HepG2 (cell line): ENCODE measurements at regions not wholly inside any gene's neighbourhood (a gene's known extent, or its start where the extent isn't known, plus 50 kb on each side); places are given as distances from the start of the nearest gene placed in this dataset.

ENCODE experiments used
- CTCF ChIP-seq: sonication (generic); formaldehyde crosslinking; IDR thresholded peaks from 2 replicates; pipeline ENCODE4 v1.5.0; 2020; ENCODE audit warnings: mild to moderate bottlenecking, missing genetic modification reagents, moderate library complexity
- HNRNPLL ChIP-seq: fragments of 200-400 bp; formaldehyde crosslinking; IDR thresholded peaks from 2 replicates; pipeline ENCODE4 v1.6.1; 2017; ENCODE audit warnings: mild to moderate bottlenecking, low read depth, low read length; ENCODE audit not compliant: poor library complexity, severe bottlenecking
- MEIS2 ChIP-seq: sonication (generic); formaldehyde crosslinking; IDR thresholded peaks from 2 replicates; pipeline ENCODE4 v1.9.0; 2021; ENCODE audit warnings: mild to moderate bottlenecking, missing genetic modification reagents
- NCOA2 ChIP-seq: sonication (generic); formaldehyde crosslinking; IDR thresholded peaks from 2 replicates; pipeline ENCODE4 v1.8.0; 2022; ENCODE audit warnings: inconsistent platforms
- PHF8 ChIP-seq: sonication (generic); formaldehyde crosslinking; IDR thresholded peaks from 2 replicates; pipeline ENCODE4 v1.5.0; 2020; ENCODE audit warnings: missing genetic modification reagents
- POLR2AphosphoS2 ChIP-seq: IDR thresholded peaks from 2 replicates; pipeline ENCODE4 v1.6.1; 2011; ENCODE audit warnings: low read depth, low read length, improper control_type of control experiment
- SMC3 ChIP-seq: IDR thresholded peaks from 2 replicates; pipeline ENCODE4 v1.6.1; 2011; ENCODE audit warnings: low read length, improper control_type of control experiment
- SYNCRIP ChIP-seq: fragments of 200-400 bp; formaldehyde crosslinking; IDR thresholded peaks from 2 replicates; pipeline ENCODE4 v1.6.1; 2018; ENCODE audit warnings: mild to moderate bottlenecking, low read depth, low read length; ENCODE audit not compliant: insufficient read depth
- TAF1 ChIP-seq: sonication (generic); formaldehyde crosslinking; IDR thresholded peaks from 2 replicates; pipeline ENCODE4 v1.4.0; 2020; ENCODE audit warnings: missing genetic modification reagents
- ZHX1 ChIP-seq: sonication (generic); formaldehyde crosslinking; IDR thresholded peaks from 2 replicates; pipeline ENCODE4 v1.8.1; 2022; ENCODE audit warnings: low read depth, mild to moderate bottlenecking, missing genetic modification reagents
- ZNF24 ChIP-seq: fragments of 450-650 bp; IDR thresholded peaks from 2 replicates; pipeline ENCODE4 v1.6.1; 2017; ENCODE audit warnings: antibody characterized with exemption, mild to moderate bottlenecking
- ZNF501 ChIP-seq: sonication (generic); formaldehyde crosslinking; IDR thresholded peaks from 2 replicates; pipeline ENCODE4 v1.5.1; 2020; ENCODE audit warnings: mild to moderate bottlenecking, moderate library complexity, missing genetic modification reagents
- ZNF792 ChIP-seq: IDR thresholded peaks from 2 replicates; pipeline ENCODE4 v1.6.1; 2016
- TF ChIP-seq, protein P1 (sequence below): sonication (generic); formaldehyde crosslinking; IDR thresholded peaks from 2 replicates; pipeline ENCODE4 v1.4.0; 2020; ENCODE audit warnings: missing genetic modification reagents, borderline replicate concordance

- TF ChIP-seq HNRNPLL (no peak), ZHX1 (CRISPR knock-in tag) (no peak), ZNF792 (no peak), ZNF24 (no peak), POLR2AphosphoS2 (no peak), SYNCRIP (no peak), CTCF (CRISPR knock-in tag) (no peak), NCOA2 (CRISPR knock-in tag) (no peak), ZNF501 (no peak), MEIS2 (CRISPR knock-in tag) (no peak), PHF8 (CRISPR knock-in tag) (no peak), SMC3 (no peak), TAF1 (CRISPR knock-in tag) (no peak)
- TF ChIP-seq, protein P1, sequence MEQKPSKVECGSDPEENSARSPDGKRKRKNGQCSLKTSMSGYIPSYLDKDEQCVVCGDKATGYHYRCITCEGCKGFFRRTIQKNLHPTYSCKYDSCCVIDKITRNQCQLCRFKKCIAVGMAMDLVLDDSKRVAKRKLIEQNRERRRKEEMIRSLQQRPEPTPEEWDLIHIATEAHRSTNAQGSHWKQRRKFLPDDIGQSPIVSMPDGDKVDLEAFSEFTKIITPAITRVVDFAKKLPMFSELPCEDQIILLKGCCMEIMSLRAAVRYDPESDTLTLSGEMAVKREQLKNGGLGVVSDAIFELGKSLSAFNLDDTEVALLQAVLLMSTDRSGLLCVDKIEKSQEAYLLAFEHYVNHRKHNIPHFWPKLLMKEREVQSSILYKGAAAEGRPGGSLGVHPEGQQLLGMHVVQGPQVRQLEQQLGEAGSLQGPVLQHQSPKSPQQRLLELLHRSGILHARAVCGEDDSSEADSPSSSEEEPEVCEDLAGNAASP (CRISPR knock-in tag): no peak
These were observed 380.6 kb upstream of the NEGR1 start for GRCh38 chr1:72662918-72663317.
